NCI-H1048 (cell line): ENCODE measurements at regions not wholly inside any gene's neighbourhood (a gene's known extent, or its start where the extent isn't known, plus 50 kb on each side); places are given as distances from the start of the nearest gene placed in this dataset.

ENCODE experiments used
- DNase-seq: peaks from one replicate; lab custom pipeline; 2025; lab: John Stamatoyannopoulos, UW

- DNase-seq: peak; percentile 13
Measured at GRCh38 chr9:28207657-28208056, 634.4 kb upstream of the C9orf72 start.

DNA sequence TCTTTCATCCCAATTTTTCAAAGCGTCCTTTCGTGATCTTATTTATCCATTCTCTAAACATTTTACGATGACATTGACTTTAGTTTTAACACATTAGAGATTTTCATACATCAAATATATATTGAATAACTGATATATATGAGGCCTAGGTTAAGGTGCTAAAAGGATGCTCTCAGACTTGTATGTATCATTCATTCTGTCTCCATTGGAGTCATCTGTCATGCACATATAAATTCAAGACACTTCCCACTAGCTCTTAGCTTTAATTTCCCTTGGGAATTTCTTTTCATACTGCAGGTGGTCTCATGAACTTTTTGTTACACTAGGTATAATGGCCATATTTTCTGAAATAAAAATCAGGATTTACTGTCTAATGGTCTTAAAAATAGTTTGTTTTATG, 635.8 kb upstream of the C9orf72 start:
- no peak for DNase-seq

DNA sequence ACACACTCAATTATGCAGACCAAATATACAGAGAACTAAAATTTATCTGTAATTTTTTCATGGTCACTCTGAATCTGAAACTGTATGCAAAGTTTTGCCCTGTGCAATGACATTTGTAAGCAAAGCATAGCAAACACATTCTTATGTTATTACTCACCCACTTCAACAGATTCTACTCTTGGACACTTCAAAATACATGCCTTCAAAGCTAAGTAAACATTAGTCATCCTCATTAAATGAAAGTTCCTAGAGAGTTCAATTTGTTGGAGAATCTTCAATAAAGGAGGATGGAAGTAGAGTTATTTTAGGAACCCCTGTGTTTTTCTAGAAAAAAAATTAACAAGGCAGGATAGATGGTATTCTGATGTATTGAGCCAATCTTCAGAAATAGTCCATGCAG, 639.7 kb upstream of the C9orf72 start:
- no peak for DNase-seq

DNA sequence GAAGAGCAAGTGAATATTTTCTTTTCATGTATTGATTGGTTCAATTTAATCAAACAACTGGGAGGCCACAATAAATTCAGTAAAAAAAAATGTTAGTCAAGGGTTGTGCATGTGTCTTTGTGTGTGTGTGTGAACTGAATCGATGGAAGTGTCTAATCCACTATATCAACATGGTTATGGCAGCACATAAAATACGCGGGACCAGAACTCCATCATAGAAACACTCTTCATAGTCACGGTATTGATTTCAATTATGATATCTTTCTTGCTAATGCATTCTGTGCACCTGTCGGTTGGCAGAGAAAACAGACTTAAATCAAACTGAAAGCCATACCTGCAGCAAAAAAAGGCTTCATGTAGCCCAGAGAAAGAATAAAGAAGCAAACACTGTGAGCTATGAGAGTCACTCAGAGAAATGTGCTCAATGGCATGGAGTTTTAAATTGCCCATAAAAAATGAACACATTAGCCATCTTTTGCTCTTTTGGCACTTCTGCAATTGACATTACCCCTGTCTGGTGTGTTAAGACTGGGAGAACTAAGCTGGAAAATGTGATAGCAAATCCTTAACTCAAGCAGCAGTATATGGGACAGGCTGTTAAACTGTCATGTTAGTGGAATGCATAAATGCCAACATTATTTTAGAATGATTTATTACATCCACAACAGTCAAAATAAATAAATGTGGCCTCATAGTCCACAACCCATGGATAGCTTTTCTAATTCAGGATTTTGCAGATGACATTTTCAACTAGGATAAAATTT, 642.4 kb upstream of the C9orf72 start:
- no peak for DNase-seq

DNA sequence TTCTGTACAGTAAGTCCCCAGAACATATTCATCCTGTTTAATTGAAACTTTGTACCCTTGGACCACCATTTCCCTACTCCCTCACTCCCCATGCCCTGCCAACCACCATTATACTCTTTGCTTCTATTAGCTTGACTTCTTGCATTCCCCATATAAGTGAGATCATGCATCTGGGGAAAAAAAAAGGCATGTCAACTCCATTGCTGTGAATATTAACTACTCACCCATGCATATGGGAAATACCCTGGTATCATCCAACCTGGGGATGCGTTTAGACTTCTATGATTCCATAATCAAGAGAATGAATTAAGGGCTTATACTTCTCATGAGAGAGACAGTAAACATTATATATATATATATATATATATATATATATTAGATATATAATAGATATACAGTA, 659.4 kb upstream of the C9orf72 start:
- DNase-seq: no peak

DNA sequence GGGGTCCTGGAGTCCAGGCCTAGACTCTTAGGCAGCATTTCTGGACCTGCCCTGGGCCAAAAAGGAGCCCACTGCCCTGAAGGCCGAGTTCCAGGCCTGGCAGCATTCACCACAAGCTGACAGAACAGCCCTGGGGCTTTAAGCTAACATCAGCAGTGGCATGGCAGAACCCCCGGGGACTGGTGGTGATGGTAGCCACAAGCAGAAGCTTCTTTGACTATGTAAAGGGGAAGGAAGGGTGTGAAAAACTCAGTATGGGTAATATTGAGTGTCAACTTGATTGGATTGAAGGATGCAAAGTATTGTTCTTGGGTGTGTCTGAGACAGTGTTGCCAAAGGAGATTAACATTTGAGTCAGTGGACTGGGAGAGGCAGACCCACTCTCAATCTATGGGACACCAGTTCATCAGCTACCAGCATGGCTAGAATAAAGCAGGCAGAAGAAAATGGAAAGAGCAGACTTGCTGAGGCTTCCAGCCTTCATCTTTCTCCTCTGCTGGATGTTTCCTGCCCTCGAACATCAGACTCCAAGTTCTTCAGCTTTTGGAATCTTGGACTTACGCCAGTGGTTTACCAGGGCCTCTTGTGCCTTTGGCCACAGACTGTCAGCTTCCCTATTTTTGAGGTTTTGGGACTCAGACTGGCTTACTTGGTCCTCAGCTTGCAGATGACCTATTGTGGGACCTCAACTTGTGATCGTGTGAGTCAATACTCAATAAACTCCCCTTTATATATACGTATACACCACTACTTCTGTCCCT, 661.0 kb upstream of the C9orf72 start:
- DNase-seq: no peak

DNA sequence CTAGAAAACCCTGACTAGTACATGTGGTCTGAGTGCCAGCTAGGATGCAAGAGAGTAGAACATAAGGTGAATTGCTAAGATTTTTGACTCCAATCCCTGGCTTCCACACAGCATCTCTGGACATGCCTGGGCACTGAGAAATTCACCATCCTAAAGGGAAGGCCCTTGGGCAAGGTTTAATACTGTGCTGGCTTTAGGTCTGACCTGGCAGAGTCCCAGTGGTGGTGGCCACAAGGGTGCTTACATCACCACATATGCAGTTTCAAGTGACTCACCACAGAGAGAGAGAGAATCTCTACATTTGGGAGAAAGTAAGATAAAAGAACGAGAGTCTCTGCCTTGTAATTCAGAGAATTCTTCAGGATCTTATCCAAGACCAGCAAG, 661.6 kb upstream of the C9orf72 start:
- DNase-seq: no peak

GRCh38 chr9:28249424-28249823, 676.1 kb upstream of the C9orf72 start:
- no peak for DNase-seq

- DNase-seq: no peak
Measured at GRCh38 chr9:28255174-28255573, 681.9 kb upstream of the C9orf72 start.

- DNase-seq: no peak
Measured at GRCh38 chr9:28260330-28260729, 687.0 kb upstream of the C9orf72 start.

DNA sequence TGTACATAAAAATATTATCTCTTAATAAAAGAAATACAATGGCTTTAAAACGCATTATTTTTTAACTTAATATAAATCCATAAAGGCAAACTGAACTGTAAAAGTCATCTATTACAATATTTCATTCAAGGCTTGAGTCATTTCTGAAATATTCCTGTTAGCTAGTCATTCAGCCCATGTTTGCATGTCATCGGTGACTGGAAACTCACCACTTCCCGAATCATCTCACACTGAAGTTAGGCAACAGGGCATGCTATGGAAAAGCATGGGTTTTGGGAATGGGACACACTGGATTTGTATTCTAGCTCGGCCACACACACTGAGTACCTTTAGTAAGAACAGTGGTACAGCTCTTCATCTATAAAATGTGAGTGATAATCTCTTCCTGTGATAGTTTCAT, 691.1 kb upstream of the C9orf72 start:
- no peak for DNase-seq

- DNase-seq: no peak
Measured at GRCh38 chr9:28267351-28267750, 694.1 kb upstream of the C9orf72 start.

- DNase-seq: no peak
Measured at GRCh38 chr9:28270156-28270555, 696.9 kb upstream of the C9orf72 start.

DNA sequence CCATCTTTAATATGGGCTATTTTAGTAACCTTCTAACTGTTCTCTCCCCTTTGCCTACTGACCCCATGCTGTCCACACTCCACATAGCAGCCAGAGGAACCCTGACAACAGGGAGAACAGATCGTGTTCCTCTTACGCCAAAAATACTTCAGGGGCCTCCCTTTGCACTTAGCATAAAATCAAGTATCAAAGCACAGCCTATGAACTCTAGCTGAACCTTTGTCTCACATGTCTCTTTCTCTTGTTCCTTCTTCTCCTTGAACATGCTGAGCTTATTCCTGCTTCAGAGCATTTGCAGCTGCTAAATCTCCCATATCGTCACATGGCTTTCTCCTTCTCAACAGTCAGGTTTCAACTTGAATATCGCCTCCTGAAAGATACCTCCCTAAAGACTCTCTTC, 698.8 kb upstream of the C9orf72 start:
- DNase-seq: no peak

GRCh38 chr9:28287455-28287854, 714.2 kb upstream of the C9orf72 start:
- no peak for DNase-seq

DNA sequence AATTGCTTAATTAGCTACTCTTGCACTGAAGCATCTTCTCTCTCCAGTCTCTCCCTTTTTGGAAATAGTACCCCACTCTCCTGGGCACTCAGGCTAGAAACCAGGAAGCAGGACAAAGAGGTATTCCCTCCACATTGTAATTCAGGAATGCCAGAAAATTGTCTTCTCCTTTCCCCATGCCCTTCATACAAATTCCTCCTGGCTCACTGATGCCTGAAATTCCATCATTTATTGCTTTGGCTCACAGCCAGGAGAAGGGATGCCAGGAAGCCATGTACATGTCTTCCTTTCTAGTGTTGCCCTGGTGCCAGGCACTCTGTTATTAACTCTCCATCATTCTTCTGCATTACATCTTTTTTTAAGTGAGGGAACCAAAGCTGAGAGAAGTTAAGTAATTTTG, 716.5 kb upstream of the C9orf72 start:
- no peak for DNase-seq

GRCh38 chr9:28293369-28294090, 720.2 kb upstream of the C9orf72 start:
- DNase-seq: no peak

DNA sequence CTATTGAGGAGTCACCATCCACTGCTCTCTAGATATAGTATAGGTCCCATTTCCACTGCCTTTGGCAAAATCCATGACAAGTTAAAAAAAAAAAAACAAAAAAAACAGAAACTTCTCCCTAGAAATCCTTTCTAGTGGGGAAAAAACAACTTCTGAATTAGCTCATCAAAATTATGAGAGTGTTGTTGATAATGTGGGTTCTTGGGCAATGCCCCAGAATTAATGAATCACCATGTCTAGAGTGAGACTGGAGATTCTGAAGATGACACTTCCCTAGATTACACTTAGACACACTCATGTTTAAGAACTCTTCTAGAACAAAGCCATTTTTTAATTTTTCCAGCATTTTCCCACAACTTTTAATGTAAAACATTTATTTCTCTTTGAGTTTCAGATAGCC, 728.0 kb upstream of the C9orf72 start:
- no peak for DNase-seq

- DNase-seq: no peak
Measured at GRCh38 chr9:28317745-28318144, 744.5 kb upstream of the C9orf72 start.

- DNase-seq: no peak
Measured at GRCh38 chr9:28318515-28318914, 745.2 kb upstream of the C9orf72 start.

GRCh38 chr9:28319981-28320380, 746.7 kb upstream of the C9orf72 start:
- no peak for DNase-seq

GRCh38 chr9:28320616-28321015, 747.3 kb upstream of the C9orf72 start:
- DNase-seq: no peak

DNA sequence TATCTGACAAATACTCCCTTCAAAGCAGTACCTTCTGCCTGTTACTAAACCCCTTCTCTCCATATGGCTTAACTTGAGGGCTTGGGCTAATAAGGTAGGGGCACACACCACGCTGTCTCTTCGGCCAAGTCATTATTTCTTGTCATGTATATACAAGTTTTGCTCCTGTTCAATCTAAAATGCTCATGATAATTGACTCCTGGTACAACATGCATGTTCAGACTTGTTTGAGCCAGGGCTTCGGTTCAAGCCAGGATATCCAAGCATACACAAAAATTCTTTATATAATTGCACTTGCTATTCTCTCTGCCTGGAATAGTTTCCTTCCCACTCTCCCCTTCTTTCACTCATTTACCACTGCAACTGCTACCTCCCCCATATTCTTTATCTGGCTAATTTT, 756.0 kb upstream of the C9orf72 start:
- no peak for DNase-seq
